Right atrium auricular region (tissue), 2 donors: ENCODE measurements at regions not wholly inside any gene's neighbourhood (a gene's known extent, or its start where the extent isn't known, plus 50 kb on each side); places are given as distances from the start of the nearest gene placed in this dataset.
A peak's percentile ranks its signal among the peaks of the same experiment; 100 is the strongest.

ENCODE experiments used
- DNase-seq: peaks from one replicate; pipeline ENCODE4 v3.0.0-alpha.2; 2019; ENCODE audit warnings: low spot score
- H3K27ac ChIP-seq, 2 donors: fragments of 200-600 bp; sonication (generic); 1 replicate in 1 of 2; 2 replicates in 1 of 2; pipeline ENCODE4 v1.5.1; 2016 to 2019
- H3K27me3 ChIP-seq, 2 donors: fragments of 200-600 bp; sonication (generic); one replicate each; pipeline versions ENCODE4 v1.5.1 to v1.6.0; 2017 to 2019
- H3K36me3 ChIP-seq: fragments of 200-600 bp; sonication (generic); one replicate; pipeline ENCODE4 v1.5.1; 2016
- H3K4me1 ChIP-seq, 2 donors: fragments of 200-600 bp; sonication (generic); one replicate each; pipeline versions ENCODE4 v1.5.1 to v1.6.0; 2017 to 2019
- H3K4me3 ChIP-seq, 2 donors: fragments of 200-600 bp; sonication (generic); 1 replicate in 1 of 2; 2 replicates in 1 of 2; pipeline ENCODE4 v1.5.1; 2017 to 2019; ENCODE audit warnings: mild to moderate bottlenecking in 1 of 2, moderate library complexity in 1 of 2
- H3K9me3 ChIP-seq, 2 donors: fragments of 200-600 bp; sonication (generic); one replicate each; pipeline ENCODE4 v1.5.1; 2019
- TF ChIP-seq, protein P1 (sequence below), 2 donors: fragments of 200-600 bp; sonication (generic); IDR thresholded peaks; one replicate each; pipeline ENCODE4 v1.5.1; 2019; ENCODE audit warnings: antibody characterized with exemption in 2 of 2

DNA sequence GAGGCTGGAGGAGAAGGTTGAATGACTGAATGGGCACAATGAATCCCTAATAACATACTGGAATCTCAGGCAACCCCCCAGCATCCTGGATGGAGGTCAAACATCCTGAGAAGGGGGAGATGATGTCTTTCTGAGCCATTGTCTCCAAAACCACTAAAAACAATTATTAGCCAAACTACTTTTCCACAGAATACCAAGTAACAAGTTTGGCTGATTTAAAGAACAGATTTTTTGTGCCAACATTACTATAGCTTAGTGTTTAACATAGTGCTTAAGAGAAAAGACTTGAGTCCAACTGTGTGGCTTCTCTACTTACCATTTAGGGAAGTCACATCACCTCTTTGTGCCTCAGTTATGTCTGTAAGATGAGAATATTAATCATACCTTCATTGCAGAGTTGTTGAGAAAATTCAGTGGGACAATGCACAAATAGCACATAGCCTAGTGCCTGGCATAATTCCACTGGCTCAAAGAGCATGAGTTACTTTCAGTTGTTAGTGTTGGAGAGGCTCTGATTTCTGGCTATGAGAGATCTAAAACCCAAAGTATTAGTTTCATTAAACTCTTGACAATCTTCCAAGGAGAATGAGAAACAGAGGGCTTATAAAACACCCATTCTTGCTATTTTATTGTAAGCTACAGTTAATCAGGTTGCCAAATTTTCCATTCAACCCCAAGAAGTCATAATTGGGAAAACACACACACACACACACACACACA lies 111.3 kb upstream of the NR3C1 start:
- DNase-seq = no peak
- H3K27ac ChIP-seq = no peak overlapping the region
- H3K36me3 ChIP-seq = no peaks in the 10 kb centered on the region
- no peak overlapping the region for H3K4me3 ChIP-seq
- TF ChIP-seq, protein P1, sequence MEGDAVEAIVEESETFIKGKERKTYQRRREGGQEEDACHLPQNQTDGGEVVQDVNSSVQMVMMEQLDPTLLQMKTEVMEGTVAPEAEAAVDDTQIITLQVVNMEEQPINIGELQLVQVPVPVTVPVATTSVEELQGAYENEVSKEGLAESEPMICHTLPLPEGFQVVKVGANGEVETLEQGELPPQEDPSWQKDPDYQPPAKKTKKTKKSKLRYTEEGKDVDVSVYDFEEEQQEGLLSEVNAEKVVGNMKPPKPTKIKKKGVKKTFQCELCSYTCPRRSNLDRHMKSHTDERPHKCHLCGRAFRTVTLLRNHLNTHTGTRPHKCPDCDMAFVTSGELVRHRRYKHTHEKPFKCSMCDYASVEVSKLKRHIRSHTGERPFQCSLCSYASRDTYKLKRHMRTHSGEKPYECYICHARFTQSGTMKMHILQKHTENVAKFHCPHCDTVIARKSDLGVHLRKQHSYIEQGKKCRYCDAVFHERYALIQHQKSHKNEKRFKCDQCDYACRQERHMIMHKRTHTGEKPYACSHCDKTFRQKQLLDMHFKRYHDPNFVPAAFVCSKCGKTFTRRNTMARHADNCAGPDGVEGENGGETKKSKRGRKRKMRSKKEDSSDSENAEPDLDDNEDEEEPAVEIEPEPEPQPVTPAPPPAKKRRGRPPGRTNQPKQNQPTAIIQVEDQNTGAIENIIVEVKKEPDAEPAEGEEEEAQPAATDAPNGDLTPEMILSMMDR (IDR thresholded peaks at IDR 0.05) = no peak
- no peaks in the 10 kb centered on the region for H3K9me3 ChIP-seq
- H3K4me1 ChIP-seq = peaks cover 0 to 8% of the 10 kb centered on the region in 2 donors
- no peaks in the 10 kb centered on the region for H3K27me3 ChIP-seq

DNA sequence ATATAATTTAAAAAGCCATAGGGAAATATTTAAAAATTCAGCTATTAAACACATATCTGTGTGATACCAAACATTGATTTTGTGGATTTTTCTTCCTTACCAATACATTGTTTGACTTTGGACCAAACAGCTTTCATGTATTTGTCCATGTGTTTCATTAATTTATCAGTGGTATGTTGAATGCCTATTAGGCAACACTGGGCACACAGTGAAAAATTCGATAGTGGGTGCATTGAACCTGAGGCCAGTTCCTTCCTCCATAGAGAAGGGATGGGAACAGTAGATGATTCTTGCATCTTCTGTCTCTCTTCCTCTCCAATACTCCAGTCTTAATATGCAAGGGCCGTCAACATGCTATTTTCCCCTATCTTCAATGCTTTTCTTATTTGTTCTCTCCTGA lies 110.2 kb upstream of the NR3C1 start:
- H3K27ac ChIP-seq = no peak overlapping the region
- no peak for DNase-seq
- H3K9me3 ChIP-seq = no peaks in the 10 kb centered on the region
- no peaks in the 10 kb centered on the region for H3K27me3 ChIP-seq
- H3K36me3 ChIP-seq = no peaks in the 10 kb centered on the region
- peaks cover 0 to 8% of the 10 kb centered on the region in 2 donors for H3K4me1 ChIP-seq
- no peak overlapping the region for H3K4me3 ChIP-seq
- TF ChIP-seq, protein P1 (IDR thresholded peaks at IDR 0.05) = no peak

GRCh38 chr5:143511736-143512135 lies 108.2 kb upstream of the NR3C1 start:
- TF ChIP-seq, protein P1 (IDR thresholded peaks at IDR 0.05) = no peak
- no peaks in the 10 kb centered on the region for H3K36me3 ChIP-seq
- no peak for DNase-seq
- peaks cover 0 to 19% of the 10 kb centered on the region in 2 donors for H3K4me1 ChIP-seq
- H3K4me3 ChIP-seq = no peak overlapping the region
- no peaks in the 10 kb centered on the region for H3K9me3 ChIP-seq
- H3K27ac ChIP-seq = no peak overlapping the region
- no peaks in the 10 kb centered on the region for H3K27me3 ChIP-seq

DNA sequence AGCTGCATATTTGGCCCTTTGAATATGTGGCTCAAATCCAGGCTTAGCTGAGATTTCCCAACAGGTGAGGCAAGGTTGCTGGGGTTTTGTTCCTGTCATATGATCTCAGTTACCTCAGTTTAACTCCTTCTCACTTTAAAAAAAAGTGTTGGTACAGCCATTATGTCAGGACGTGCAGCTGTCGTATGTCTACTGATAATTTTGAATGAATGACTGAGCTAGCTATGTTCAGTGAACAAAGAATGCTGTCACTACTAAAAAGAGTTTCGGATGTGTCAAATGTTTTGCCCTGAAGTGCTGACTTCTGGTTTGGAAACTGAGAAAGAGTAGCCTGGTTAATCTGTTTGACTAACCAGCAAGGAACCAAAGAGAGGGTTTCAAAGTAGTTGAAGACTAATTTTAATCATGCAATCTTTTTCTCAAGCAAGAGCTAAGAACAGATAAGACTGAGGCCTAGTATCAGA lies 106.3 kb upstream of the NR3C1 start:
- Histone ChIP-seq H3K36me3 (no peaks in the 10 kb centered on the region), H3K27ac (no peak overlapping the region), H3K4me1 (peaks cover 0 to 18% of the 10 kb centered on the region in 2 donors), H3K9me3 (no peaks in the 10 kb centered on the region), H3K4me3 (no peak overlapping the region), H3K27me3 (no peaks in the 10 kb centered on the region)
- TF ChIP-seq, protein P1 (IDR thresholded peaks at IDR 0.05) = no peak
- DNase-seq = no peak

DNA sequence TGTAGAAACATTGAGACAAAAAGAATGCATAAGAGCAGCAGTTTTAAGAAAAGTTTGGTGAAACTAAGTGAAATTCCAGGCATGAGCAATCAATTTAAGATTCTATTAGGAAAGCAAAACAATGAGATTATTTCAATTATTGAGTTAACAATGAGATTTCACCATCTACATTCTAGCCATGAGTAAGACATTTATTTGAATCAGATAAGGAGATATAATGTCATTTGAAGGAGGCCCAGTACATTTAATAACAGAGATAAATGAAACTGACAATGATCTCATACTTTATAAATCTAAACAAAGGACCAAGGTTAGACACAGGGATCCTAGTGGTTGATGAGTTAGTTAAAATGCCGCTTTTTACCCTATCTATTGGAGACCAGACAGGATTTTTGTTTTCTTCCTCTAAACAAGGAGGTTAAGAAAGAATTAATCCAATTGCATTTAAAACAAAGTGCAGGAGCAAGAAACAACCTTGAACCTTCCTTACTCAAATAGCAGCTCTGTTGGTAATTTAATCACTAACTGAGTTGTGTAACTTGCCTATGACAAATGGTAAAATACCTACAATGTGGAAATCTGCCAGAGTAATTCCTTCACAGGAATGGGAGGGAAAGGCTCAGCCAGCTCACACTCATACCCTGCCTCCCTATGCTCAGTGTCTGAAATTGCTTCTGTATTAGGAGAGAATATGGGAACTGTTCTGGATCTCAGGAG lies 103.5 kb upstream of the NR3C1 start:
- TF ChIP-seq, protein P1 (IDR thresholded peaks at IDR 0.05) = no peak
- H3K27me3 ChIP-seq = no peaks in the 10 kb centered on the region
- no peaks in the 10 kb centered on the region for H3K36me3 ChIP-seq
- H3K27ac ChIP-seq = peak overlapping the region in 1 of 2 donors; percentile 14
- no peak for DNase-seq
- H3K4me3 ChIP-seq = no peak overlapping the region
- H3K9me3 ChIP-seq = no peaks in the 10 kb centered on the region
- peaks cover 0 to 18% of the 10 kb centered on the region in 2 donors for H3K4me1 ChIP-seq
